NCI-H510A treated with DMSO at 0.1 percent for 48 hours (cell line): ENCODE measurements at regions not wholly inside any gene's neighbourhood (a gene's known extent, or its start where the extent isn't known, plus 50 kb on each side); places are given as distances from the start of the nearest gene placed in this dataset.
"Not testable (repeated sequence)": the region's sequence is repeated elsewhere in the genome, so short reads cannot be mapped to it uniquely, and the experiment has no call there.

ENCODE experiments used
- DNase-seq: peaks from one replicate; lab custom pipeline; 2025; lab: John Stamatoyannopoulos, UW

GRCh38 chr1:217137210-217137881 is 414.1 kb upstream of the ESRRG start:
- DNase-seq: no peak

- DNase-seq: no peak
These were observed 413.6 kb upstream of the ESRRG start for GRCh38 chr1:217136895-217137205.

- no peak for DNase-seq
These were observed 413.0 kb upstream of the ESRRG start for GRCh38 chr1:217135987-217136894.

DNA sequence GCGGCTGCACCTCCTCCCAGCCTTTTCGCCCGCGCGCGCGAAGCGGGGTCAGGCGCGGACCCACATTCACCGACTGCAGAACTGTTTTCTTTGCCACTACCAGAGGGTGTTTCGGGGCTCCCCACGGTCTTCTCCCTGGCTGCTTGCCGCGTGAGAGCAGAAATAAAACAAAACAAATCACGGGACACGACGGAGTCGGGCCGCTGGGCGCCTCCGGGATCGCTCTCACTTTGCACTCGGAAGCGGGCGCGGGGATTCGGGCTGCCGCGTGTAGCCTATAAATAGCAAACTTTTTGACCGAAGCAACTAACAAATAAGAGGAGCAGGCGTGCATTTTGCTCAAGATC is 412.3 kb upstream of the ESRRG start:
- DNase-seq: peak; percentile 38

DNA sequence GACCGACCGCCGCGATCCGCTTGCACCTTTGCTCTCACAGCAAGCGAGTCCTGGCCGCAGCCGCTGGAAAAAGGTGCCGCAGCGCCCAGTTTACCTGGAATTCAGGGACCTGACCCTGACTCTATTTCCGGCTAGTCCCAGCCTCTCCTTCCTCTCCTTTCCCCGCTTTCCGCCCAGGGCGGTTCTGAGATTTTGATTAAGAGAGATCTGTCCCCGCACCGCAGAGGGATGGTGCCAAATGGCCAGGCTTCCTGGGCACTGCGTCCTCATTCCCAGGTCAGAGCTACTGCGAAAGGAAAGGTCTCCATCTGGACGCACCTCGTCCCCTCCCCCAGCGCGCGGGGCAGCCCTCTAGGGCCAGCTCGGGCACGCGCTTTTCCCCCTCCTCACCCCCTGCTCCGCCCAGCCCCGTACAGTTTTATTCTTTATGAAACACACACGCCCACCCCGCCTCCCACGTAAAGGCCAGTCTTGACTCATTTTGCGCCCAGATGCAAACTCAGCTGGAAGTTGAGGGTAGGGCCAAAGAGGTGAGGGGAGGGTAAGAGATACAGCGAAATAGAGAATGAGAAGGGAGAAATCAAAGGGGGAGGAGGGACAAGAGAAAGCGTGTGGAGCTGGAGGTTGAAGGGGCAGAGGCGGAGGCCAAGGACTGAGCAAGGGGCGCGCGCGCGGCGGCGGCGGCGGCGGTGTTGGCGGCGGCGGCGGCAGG is 411.8 kb upstream of the ESRRG start:
- peak; percentile 55 for DNase-seq

- DNase-seq: peak; percentile 54
These were observed 411.0 kb upstream of the ESRRG start for GRCh38 chr1:217133958-217134856.

DNA sequence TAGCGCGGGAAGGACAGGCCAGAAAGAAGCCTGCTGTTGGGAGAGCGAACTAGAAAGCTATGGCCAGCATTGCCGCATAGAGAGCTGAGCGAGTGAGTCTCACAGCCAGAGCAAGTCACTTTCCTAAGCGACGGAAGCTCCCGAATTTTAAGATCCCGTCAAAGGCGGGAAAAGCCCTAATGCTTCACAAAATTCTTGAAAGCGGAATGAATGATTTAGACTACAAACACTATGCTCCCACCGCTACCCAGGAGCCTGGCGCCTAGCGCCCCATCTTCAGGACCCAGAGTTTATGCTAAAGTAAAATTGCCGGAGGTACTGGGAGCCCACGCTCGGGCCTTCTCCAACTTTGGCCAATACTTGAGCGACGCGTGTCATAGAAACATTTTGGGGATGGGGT is 409.9 kb upstream of the ESRRG start:
- DNase-seq: no peak

GRCh38 chr1:217123340-217123739 is 400.1 kb upstream of the ESRRG start:
- DNase-seq: not testable (repeated sequence)

DNA sequence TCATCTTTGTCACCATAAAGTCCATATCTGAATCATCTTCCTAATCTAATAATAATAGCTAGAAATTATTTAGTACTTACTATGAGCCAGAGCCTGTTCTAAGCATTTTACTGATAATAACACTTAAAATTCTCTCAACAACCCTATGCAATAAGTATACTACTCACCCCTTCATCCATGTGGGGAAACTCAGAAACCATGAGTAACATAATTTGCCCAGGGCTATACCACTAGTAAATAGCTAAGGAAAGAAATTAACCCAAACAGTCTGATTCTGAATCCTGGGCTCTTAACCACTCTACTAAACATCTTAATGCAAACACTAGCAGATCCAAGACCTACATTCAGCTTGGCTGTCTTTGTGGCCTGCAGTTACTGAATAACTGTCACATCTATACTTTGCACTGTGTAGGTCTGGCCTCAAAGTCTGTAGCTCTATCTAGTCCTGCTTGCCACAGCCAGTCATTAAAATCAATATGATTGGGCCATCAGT is 394.8 kb upstream of the ESRRG start:
- no peak for DNase-seq

DNA sequence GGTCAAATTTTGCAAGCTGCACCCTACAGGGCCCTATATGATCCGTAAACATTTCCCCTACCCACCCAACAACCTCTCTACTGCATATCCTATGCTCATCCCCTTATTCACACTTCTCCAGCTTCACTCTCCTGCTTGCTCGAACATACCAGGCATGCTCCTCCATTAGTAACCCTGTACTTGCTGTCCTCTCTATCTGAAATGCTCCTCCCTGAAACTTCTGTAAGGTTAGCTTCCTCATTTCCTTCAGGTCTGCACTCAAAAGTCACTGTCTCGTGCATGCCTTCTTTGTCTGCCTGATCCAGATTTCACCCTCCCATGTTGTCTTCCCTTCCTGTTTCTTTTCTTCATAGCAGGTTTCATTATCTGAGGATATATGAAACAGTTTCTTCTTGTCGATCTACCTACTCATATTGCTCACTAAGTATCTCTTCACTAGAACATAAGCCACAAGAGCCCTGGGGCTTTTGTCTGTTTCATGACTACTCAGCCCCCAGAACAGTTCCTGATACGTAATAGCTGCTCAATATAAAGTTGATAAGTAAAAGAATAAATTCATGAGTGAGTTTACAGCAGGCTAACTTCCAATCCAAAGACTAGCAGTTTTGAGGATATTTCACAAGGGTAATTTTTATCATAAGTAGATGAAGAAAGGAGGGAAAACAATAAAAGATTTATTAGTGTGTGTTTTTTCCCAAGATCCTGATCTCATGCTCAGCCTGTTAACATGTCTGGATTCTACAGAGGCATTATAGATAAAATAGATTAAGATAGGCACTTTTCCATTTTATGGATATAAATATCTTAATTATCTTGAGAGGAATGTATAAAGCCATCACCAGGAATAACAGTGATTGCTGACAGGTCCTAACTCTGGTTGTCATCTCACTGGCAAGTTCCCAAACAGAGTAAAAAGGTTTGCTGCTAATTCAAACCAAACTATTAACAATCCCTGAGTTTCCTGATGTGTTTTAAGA is 392.5 kb upstream of the ESRRG start:
- DNase-seq: no peak

DNA sequence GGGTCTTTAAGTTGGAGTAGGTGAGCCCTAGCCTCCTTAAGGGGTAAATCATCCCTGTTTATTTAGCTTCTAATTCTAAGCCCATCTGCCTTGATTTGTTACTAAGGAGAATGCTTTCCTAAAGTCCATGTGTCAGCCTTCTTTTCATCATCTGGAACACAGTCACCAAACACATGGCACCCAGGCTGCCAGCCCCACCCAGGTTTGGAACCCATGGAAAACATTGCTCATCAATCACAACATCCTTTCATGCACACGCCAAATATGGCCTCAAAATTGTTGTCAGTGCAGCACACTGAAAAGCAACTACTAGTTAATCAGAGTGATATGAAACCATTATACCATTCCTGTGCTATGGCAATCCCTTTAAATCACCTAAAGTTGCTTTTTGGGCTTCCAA is 386.7 kb upstream of the ESRRG start:
- DNase-seq: no peak

GRCh38 chr1:217106231-217106901 is 383.1 kb upstream of the ESRRG start:
- DNase-seq: no peak

DNA sequence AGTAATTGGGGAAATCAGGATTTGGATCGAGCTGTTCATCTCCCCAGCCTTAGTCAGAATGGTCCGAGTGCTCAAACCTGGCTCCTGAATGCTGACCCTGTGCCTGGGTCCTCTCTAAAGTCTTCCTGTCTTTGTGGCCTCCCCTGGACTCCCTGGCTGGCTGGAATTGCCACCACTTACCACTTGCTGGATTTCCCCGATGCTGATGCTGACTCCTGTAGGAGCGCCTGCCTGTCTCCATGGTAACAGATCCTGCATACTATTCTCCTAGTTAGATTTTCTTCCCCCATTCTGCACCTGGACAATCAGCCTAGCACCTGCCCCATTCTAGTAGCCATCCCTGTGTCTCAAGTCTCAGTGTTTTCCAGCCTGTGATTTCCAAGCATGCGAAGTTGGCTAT is 382.2 kb upstream of the ESRRG start:
- no peak for DNase-seq

DNA sequence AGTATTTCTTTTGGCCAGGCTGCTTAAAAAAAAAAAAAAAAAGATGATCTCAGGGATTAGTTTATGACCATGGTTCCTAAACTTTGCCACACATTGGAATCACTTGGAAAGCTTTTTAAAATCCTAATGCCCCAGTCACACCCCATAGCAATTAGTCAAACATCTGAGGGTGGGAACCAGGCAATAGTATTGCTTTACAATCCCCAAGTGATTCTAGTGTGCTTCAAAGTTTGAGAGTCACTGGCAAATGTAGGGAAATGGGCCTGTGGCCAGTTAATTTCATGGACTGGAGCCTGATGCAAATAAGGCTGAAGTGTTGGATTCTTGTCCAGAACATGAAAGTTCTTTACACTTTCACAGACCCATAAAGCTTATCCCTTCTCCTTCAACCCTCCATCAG is 374.6 kb upstream of the ESRRG start:
- DNase-seq: no peak

GRCh38 chr1:217096200-217096599 is 373.0 kb upstream of the ESRRG start:
- DNase-seq: no peak

DNA sequence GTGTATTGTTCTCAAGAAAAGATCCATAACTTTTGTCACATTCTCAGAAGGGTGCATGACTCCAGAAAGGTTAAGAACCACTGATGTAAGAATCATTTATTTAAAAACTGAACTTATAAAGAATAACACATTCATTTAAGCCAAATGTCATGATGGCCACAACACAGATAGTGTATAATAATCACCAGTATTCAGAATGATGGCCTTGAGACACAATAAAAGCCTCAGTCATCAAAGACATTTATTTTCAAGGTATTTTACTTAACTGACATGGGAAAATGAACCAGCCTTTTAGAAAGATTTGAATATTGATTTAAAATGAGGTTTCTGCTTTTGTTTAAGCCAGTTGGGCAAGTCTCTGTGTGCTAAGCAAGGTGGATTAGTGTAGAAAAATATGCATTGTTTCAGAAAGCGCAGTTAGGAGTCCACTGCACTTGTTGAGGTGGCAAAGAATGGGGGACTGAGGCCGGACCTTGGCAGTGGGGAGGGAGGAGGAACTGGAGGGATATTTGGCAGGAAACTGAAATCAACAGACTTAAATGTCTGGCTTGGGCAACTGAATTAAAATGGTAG is 371.9 kb upstream of the ESRRG start:
- DNase-seq: no peak

DNA sequence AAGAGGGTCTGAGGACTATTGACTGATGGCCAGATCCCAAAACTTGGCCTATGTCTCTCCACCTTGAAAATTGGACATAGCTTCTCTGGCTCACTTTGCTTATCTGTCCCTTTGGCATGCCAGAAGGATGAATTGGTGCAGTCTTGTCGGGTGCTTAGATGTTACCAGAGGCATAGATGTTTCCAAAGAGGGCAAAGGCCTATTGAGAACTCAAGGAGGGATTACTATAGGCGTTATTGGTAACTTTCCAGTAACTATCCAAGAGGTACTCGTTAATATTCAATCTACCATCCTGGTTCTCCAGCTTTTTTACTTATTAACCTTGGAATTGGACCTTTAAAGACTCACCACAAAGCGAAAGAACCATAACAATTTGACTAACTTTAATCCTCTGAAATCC is 368.3 kb upstream of the ESRRG start:
- DNase-seq: no peak

GRCh38 chr1:217090060-217090911 is 367.1 kb upstream of the ESRRG start:
- DNase-seq: peak; percentile 49
